ENCODE measurements at regions not wholly inside any gene's neighbourhood (a gene's known extent, or its start where the extent isn't known, plus 50 kb on each side); places are given as distances from the start of the nearest gene placed in this dataset.

GRCh38 chr16:74219706-74220105, 76.9 kb upstream of the PSMD7 start:
- TF ChIP-seq POLR2A (IDR thresholded peaks at IDR 0.05; ENCODE audit: low read depth, low read length) (no peak), POLR2AphosphoS5 (IDR thresholded peaks at IDR 0.05; ENCODE audit: low read depth, low read length) (no peak), TAF1 (IDR thresholded peaks at IDR 0.05; ENCODE audit: borderline replicate concordance, low read depth, low read length) (no peak)
